ENCODE measurements at regions not wholly inside any gene's neighbourhood (a gene's known extent, or its start where the extent isn't known, plus 50 kb on each side); places are given as distances from the start of the nearest gene placed in this dataset.

GRCh38 chr6:128720891-128721290 is 162.0 kb upstream of the LAMA2 start:
- TF ChIP-seq, protein P1, sequence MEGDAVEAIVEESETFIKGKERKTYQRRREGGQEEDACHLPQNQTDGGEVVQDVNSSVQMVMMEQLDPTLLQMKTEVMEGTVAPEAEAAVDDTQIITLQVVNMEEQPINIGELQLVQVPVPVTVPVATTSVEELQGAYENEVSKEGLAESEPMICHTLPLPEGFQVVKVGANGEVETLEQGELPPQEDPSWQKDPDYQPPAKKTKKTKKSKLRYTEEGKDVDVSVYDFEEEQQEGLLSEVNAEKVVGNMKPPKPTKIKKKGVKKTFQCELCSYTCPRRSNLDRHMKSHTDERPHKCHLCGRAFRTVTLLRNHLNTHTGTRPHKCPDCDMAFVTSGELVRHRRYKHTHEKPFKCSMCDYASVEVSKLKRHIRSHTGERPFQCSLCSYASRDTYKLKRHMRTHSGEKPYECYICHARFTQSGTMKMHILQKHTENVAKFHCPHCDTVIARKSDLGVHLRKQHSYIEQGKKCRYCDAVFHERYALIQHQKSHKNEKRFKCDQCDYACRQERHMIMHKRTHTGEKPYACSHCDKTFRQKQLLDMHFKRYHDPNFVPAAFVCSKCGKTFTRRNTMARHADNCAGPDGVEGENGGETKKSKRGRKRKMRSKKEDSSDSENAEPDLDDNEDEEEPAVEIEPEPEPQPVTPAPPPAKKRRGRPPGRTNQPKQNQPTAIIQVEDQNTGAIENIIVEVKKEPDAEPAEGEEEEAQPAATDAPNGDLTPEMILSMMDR (IDR thresholded peaks at IDR 0.05 in 2 of 3, conservative IDR thresholded peaks at IDR 0.05 in 1 of 3; ENCODE audit: control insufficient read depth in 2 of 3, extremely low read depth in 1 of 3, insufficient read depth in 1 of 3, low read depth in 3 of 3, low read length in 3 of 3) = no peak
- TF ChIP-seq, protein P2, sequence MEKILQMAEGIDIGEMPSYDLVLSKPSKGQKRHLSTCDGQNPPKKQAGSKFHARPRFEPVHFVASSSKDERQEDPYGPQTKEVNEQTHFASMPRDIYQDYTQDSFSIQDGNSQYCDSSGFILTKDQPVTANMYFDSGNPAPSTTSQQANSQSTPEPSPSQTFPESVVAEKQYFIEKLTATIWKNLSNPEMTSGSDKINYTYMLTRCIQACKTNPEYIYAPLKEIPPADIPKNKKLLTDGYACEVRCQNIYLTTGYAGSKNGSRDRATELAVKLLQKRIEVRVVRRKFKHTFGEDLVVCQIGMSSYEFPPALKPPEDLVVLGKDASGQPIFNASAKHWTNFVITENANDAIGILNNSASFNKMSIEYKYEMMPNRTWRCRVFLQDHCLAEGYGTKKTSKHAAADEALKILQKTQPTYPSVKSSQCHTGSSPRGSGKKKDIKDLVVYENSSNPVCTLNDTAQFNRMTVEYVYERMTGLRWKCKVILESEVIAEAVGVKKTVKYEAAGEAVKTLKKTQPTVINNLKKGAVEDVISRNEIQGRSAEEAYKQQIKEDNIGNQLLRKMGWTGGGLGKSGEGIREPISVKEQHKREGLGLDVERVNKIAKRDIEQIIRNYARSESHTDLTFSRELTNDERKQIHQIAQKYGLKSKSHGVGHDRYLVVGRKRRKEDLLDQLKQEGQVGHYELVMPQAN (conservative IDR thresholded peaks at IDR 0.05) = no peak
- no peak for TF ChIP-seq PKNOX1 (IDR thresholded peaks at IDR 0.05)
- TF ChIP-seq, protein P3, sequence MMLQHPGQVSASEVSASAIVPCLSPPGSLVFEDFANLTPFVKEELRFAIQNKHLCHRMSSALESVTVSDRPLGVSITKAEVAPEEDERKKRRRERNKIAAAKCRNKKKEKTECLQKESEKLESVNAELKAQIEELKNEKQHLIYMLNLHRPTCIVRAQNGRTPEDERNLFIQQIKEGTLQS (IDR thresholded peaks at IDR 0.05; ENCODE audit: borderline replicate concordance, extremely low read depth, low read depth, low read length) = no peak
- no peak for TF ChIP-seq GABPA (IDR thresholded peaks at IDR 0.05; ENCODE audit: low read depth)
- TF ChIP-seq ZSCAN29 (IDR thresholded peaks at IDR 0.05) = no peak
- no peak for TF ChIP-seq POLR2AphosphoS2 (IDR thresholded peaks at IDR 0.05; ENCODE audit: low read depth, low read length)
- no peak for TF ChIP-seq BRCA1 (IDR thresholded peaks at IDR 0.05; ENCODE audit: low read depth, low read length)
- no peak for TF ChIP-seq ZNF384 (IDR thresholded peaks at IDR 0.05; ENCODE audit: borderline replicate concordance, low read depth, low read length)
- TF ChIP-seq BCL3 (IDR thresholded peaks at IDR 0.05; ENCODE audit: borderline replicate concordance, insufficient read depth, low read depth, low read length, poor library complexity, severe bottlenecking) = no peak
- TF ChIP-seq SIN3A (IDR thresholded peaks at IDR 0.05; ENCODE audit: low read depth, low read length) = no peak

Measured in GM12878 (cell line).